WTC11 (cell line): ENCODE measurements at regions not wholly inside any gene's neighbourhood (a gene's known extent, or its start where the extent isn't known, plus 50 kb on each side); places are given as distances from the start of the nearest gene placed in this dataset.

Experiments
- ATAC-seq: fragments of 200-7000 bp; cut with Tn5 transposase; 2 replicates; pipeline ENCODE4 v1.10.0; 2021; ENCODE audit warnings: mild to moderate bottlenecking, moderate library complexity
- CTCF ChIA-PET: fragments of 300-600 bp; sonication (Branson Sonifier 250); formaldehyde crosslinking; loops from one replicate; lab custom pipeline; 2021; ENCODE audit warnings: antibody characterized with exemption; lab: Charles Lee
- POLR2A ChIA-PET: fragments of 350-600 bp; sonication (Branson Sonifier 250); formaldehyde crosslinking; loops from one replicate; lab custom pipeline; 2021; ENCODE audit warnings: antibody characterized with exemption; lab: Charles Lee
- DNase-seq: peaks from one replicate; pipeline ENCODE4 v3.0.0; 2021; ENCODE audit warnings: low spot score
- H3K27ac Mint-ChIP-seq: 2 replicates; pipeline ENCODE4 v1.8.0; 2021; ENCODE audit warnings: mixed read lengths
- H3K27me3 Mint-ChIP-seq: 2 replicates; pipeline ENCODE4 v1.8.0; 2021; ENCODE audit warnings: low read depth, mild to moderate bottlenecking, moderate library complexity, mixed read lengths
- H3K36me3 Mint-ChIP-seq: 2 replicates; pipeline ENCODE4 v1.8.0; 2021; ENCODE audit warnings: mixed read lengths
- H3K4me1 Mint-ChIP-seq: 2 replicates; pipeline ENCODE4 v1.8.0; 2022; ENCODE audit warnings: mixed read lengths
- H3K4me3 Mint-ChIP-seq: 2 replicates; pipeline ENCODE4 v1.8.0; 2021; ENCODE audit warnings: mild to moderate bottlenecking, moderate library complexity, mixed read lengths
- H3K9me3 Mint-ChIP-seq: 2 replicates; pipeline ENCODE4 v1.8.0; 2021; ENCODE audit warnings: mixed read lengths
- ATF6 ChIP-seq: sonication (generic); formaldehyde crosslinking; IDR thresholded peaks from 2 replicates; pipeline ENCODE4 v1.8.1; 2023; ENCODE audit warnings: mild to moderate bottlenecking, missing genetic modification reagents
- CREB1 ChIP-seq: sonication (generic); formaldehyde crosslinking; IDR thresholded peaks from 2 replicates; pipeline ENCODE4 v1.8.0; 2023; ENCODE audit warnings: mild to moderate bottlenecking, missing genetic modification reagents
- CREM ChIP-seq: sonication (generic); formaldehyde crosslinking; IDR thresholded peaks from 2 replicates; pipeline ENCODE4 v1.8.1; 2022; ENCODE audit warnings: mild to moderate bottlenecking, missing genetic modification reagents, moderate library complexity
- ELF4 ChIP-seq: sonication (generic); formaldehyde crosslinking; IDR thresholded peaks from 2 replicates; pipeline ENCODE4 v1.8.1; 2022; ENCODE audit warnings: low read depth, mild to moderate bottlenecking, moderate library complexity, missing genetic modification reagents
- EMX1 ChIP-seq: fragments of 250-450 bp; sonication (Bioruptor Pico); IDR thresholded peaks from 2 replicates; pipeline ENCODE4 v1.8.0; 2021; ENCODE audit warnings: mild to moderate bottlenecking
- HMGA2 ChIP-seq: fragments of 250-450 bp; sonication (Bioruptor Pico); IDR thresholded peaks from 2 replicates; pipeline ENCODE4 v1.4.0; 2021; ENCODE audit warnings: mild to moderate bottlenecking, moderate library complexity
- NFYB ChIP-seq: sonication (generic); formaldehyde crosslinking; conservative IDR thresholded peaks from 2 replicates; pipeline ENCODE4 v1.8.0; 2022; ENCODE audit warnings: low read depth, missing genetic modification reagents
- PRRX2 ChIP-seq: fragments of 250-450 bp; sonication (Bioruptor Pico); IDR thresholded peaks from 2 replicates; pipeline ENCODE4 v1.8.0; 2021; ENCODE audit warnings: mild to moderate bottlenecking
- SMAD4 ChIP-seq: sonication (generic); formaldehyde crosslinking; IDR thresholded peaks from 2 replicates; pipeline ENCODE4 v1.8.0; 2022; ENCODE audit warnings: mild to moderate bottlenecking, missing genetic modification reagents
- SP1 ChIP-seq: sonication (generic); formaldehyde crosslinking; conservative IDR thresholded peaks from 2 replicates; pipeline ENCODE4 v1.8.1; 2022; ENCODE audit warnings: missing genetic modification reagents
- TCF7 ChIP-seq: sonication (generic); formaldehyde crosslinking; IDR thresholded peaks from 2 replicates; pipeline ENCODE4 v1.8.0; 2022; ENCODE audit warnings: mild to moderate bottlenecking, low read depth, missing genetic modification reagents, moderate library complexity
- TEAD4 ChIP-seq: sonication (generic); formaldehyde crosslinking; IDR thresholded peaks from 2 replicates; pipeline ENCODE4 v1.8.0; 2022; ENCODE audit warnings: mild to moderate bottlenecking, missing genetic modification reagents
- ZBTB21 ChIP-seq: sonication (generic); formaldehyde crosslinking; IDR thresholded peaks from 2 replicates; pipeline ENCODE4 v1.8.1; 2023; ENCODE audit warnings: mild to moderate bottlenecking, missing genetic modification reagents, borderline replicate concordance
- ZMAT4 ChIP-seq: fragments of 250-450 bp; sonication (Bioruptor Pico); IDR thresholded peaks from 2 replicates; pipeline ENCODE4 v1.9.0; 2021; ENCODE audit warnings: mild to moderate bottlenecking
- ZNF138 ChIP-seq: sonication (generic); formaldehyde crosslinking; conservative IDR thresholded peaks from 2 replicates; pipeline ENCODE4 v1.8.1; 2022; ENCODE audit warnings: mild to moderate bottlenecking, moderate library complexity, missing genetic modification reagents
- ZNF219 ChIP-seq: sonication (generic); formaldehyde crosslinking; IDR thresholded peaks from 2 replicates; pipeline ENCODE4 v1.8.0; 2023; ENCODE audit warnings: missing genetic modification reagents, mild to moderate bottlenecking, borderline replicate concordance
- ZNF232 ChIP-seq: sonication (generic); formaldehyde crosslinking; IDR thresholded peaks from 2 replicates; pipeline ENCODE4 v1.8.0; 2022; ENCODE audit warnings: mild to moderate bottlenecking, missing genetic modification reagents
- ZNF263 ChIP-seq: sonication (generic); formaldehyde crosslinking; IDR thresholded peaks from 2 replicates; pipeline ENCODE4 v1.8.1; 2022; ENCODE audit warnings: low read depth, mild to moderate bottlenecking, moderate library complexity, missing genetic modification reagents
- ZNF425 ChIP-seq: fragments of 250-450 bp; sonication (Bioruptor Pico); conservative IDR thresholded peaks from 2 replicates; pipeline ENCODE4 v1.9.0; 2021; ENCODE audit warnings: mild to moderate bottlenecking
- ZNF671 ChIP-seq: fragments of 250-450 bp; sonication (Bioruptor Pico); IDR thresholded peaks from 2 replicates; pipeline ENCODE4 v1.8.0; 2021; ENCODE audit warnings: mild to moderate bottlenecking
- TF ChIP-seq, protein P1 (sequence below): sonication (generic); formaldehyde crosslinking; IDR thresholded peaks from 2 replicates; pipeline ENCODE4 v1.8.1; 2022; ENCODE audit warnings: mild to moderate bottlenecking, missing genetic modification reagents, moderate library complexity, borderline replicate concordance
- TF ChIP-seq, protein P2 (sequence below): sonication (generic); formaldehyde crosslinking; conservative IDR thresholded peaks from 2 replicates; pipeline ENCODE4 v1.8.1; 2022; ENCODE audit warnings: mild to moderate bottlenecking, missing genetic modification reagents

- DNase-seq, result no peak
- no peak overlapping the region for H3K27ac Mint-ChIP-seq
- ChIA-PET POLR2A (no interaction called here), CTCF (no interaction called here)
- H3K4me3 Mint-ChIP-seq, result no peak overlapping the region
- TF ChIP-seq CREB1 (CRISPR knock-in tag) (no peak), ATF6 (CRISPR knock-in tag) (no peak), TEAD4 (CRISPR knock-in tag) (no peak), PRRX2 (CRISPR knock-in tag) (no peak), CREM (CRISPR knock-in tag) (no peak), ZNF671 (no peak), ELF4 (CRISPR knock-in tag) (no peak), TCF7 (CRISPR knock-in tag) (no peak), SP1 (CRISPR knock-in tag) (no peak), ZNF138 (CRISPR knock-in tag) (no peak), ZNF425 (CRISPR knock-in tag) (no peak), ZNF263 (CRISPR knock-in tag) (no peak), ZBTB21 (no peak)
- TF ChIP-seq, protein P1, sequence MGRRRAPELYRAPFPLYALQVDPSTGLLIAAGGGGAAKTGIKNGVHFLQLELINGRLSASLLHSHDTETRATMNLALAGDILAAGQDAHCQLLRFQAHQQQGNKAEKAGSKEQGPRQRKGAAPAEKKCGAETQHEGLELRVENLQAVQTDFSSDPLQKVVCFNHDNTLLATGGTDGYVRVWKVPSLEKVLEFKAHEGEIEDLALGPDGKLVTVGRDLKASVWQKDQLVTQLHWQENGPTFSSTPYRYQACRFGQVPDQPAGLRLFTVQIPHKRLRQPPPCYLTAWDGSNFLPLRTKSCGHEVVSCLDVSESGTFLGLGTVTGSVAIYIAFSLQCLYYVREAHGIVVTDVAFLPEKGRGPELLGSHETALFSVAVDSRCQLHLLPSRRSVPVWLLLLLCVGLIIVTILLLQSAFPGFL (CRISPR knock-in tag), result no peak
- no peaks in the 10 kb centered on the region for H3K4me1 Mint-ChIP-seq
- H3K36me3 Mint-ChIP-seq, result peaks cover 30% of the 10 kb centered on the region
- H3K27me3 Mint-ChIP-seq, result no peaks in the 10 kb centered on the region; the same call in 1 of the 2 replicates
- H3K9me3 Mint-ChIP-seq, result peaks cover 67% of the 10 kb centered on the region
- no peak for ATAC-seq
These were observed 490.0 kb downstream of the EDEM1 start for GRCh38 chr3:5677555-5677954.

GRCh38 chr3:5678248-5678647, 490.7 kb downstream of the EDEM1 start:
- POLR2A ChIA-PET, result no interaction called here
- no peaks in the 10 kb centered on the region; the same call in 1 of the 2 replicates for H3K27me3 Mint-ChIP-seq
- CTCF ChIA-PET, result no interaction called here

GRCh38 chr3:5678844-5679243, 491.3 kb downstream of the EDEM1 start:
- TF ChIP-seq EMX1 (CRISPR knock-in tag), result no peak
- TF ChIP-seq NFYB (CRISPR knock-in tag), result no peak
- TF ChIP-seq ELF4 (CRISPR knock-in tag), result no peak
- TF ChIP-seq, protein P2, sequence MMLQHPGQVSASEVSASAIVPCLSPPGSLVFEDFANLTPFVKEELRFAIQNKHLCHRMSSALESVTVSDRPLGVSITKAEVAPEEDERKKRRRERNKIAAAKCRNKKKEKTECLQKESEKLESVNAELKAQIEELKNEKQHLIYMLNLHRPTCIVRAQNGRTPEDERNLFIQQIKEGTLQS, result no peak
- no peak for TF ChIP-seq ZNF219
- no peak for TF ChIP-seq ZMAT4
- TF ChIP-seq ZNF138 (CRISPR knock-in tag), result no peak
- POLR2A ChIA-PET, result no interaction called here
- ATAC-seq (no peak), DNase-seq (no peak)
- peaks cover 69% of the 10 kb centered on the region for H3K9me3 Mint-ChIP-seq
- H3K4me3 Mint-ChIP-seq, result no peak overlapping the region
- no peaks in the 10 kb centered on the region; the same call in 1 of the 2 replicates for H3K27me3 Mint-ChIP-seq
- CTCF ChIA-PET, result no interaction called here
- H3K36me3 Mint-ChIP-seq, result peaks cover 25% of the 10 kb centered on the region
- no peaks in the 10 kb centered on the region for H3K4me1 Mint-ChIP-seq
- H3K27ac Mint-ChIP-seq, result no peak overlapping the region

More at GRCh38 chr3:5678248-5678647, 490.7 kb downstream of the EDEM1 start:
- no peak for DNase-seq
- H3K36me3 Mint-ChIP-seq, result peaks cover 30% of the 10 kb centered on the region
- TF ChIP-seq HMGA2 (CRISPR knock-in tag), result no peak
- TF ChIP-seq ZNF232 (CRISPR knock-in tag), result no peak
- no peak for TF ChIP-seq ZBTB21
- no peak for TF ChIP-seq SMAD4 (CRISPR knock-in tag)
- TF ChIP-seq, all 79 proteins: peak for 0
- Mint-ChIP-seq H3K27ac (no peak overlapping the region), H3K9me3 (peaks cover 69% of the 10 kb centered on the region), H3K4me1 (no peaks in the 10 kb centered on the region), H3K4me3 (no peak overlapping the region)
- ATAC-seq, result no peak
